GM23338 (cell line): ENCODE measurements at regions not wholly inside any gene's neighbourhood (a gene's known extent, or its start where the extent isn't known, plus 50 kb on each side); places are given as distances from the start of the nearest gene placed in this dataset.

Source experiments
- ATAC-seq: fragments of 200-7000 bp; cut with Tn5 transposase; 3 replicates; pipeline ENCODE4 v1.9.1; 2020
- DNase-seq: peaks from one replicate; pipeline ENCODE4 v3.0.0-alpha.2; 2015; ENCODE audit warnings: low spot score
- H2AFZ ChIP-seq: fragments of 200-600 bp; sonication (generic); 2 replicates; pipeline ENCODE4 v1.8.0; 2016; ENCODE audit warnings: antibody characterized with exemption, mild to moderate bottlenecking, moderate library complexity
- H3F3A ChIP-seq: fragments of 200-600 bp; sonication (generic); replicated peaks from 2 replicates; pipeline ENCODE4 v1.8.0; 2017; ENCODE audit warnings: antibody characterized with exemption, mixed run types, low read depth
- H3K27ac ChIP-seq: fragments of 200-600 bp; sonication (generic); 2 replicates; pipeline ENCODE4 v1.6.1; 2016; ENCODE audit warnings: low read depth
- H3K27me3 ChIP-seq: fragments of 200-600 bp; sonication (generic); 2 replicates; pipeline ENCODE4 v1.8.0; 2016; ENCODE audit warnings: mild to moderate bottlenecking, mixed run types, moderate library complexity; ENCODE audit not compliant: insufficient read depth
- H3K36me3 ChIP-seq: fragments of 200-600 bp; sonication (generic); 2 replicates; pipeline ENCODE4 v1.8.0; 2016; ENCODE audit warnings: mild to moderate bottlenecking; ENCODE audit not compliant: insufficient read depth
- H3K4me1 ChIP-seq: fragments of 200-600 bp; sonication (generic); 2 replicates; pipeline ENCODE4 v1.8.0; 2016; ENCODE audit warnings: mild to moderate bottlenecking, moderate library complexity; ENCODE audit not compliant: insufficient read depth
- H3K4me2 ChIP-seq: fragments of 200-600 bp; sonication (generic); 2 replicates; pipeline ENCODE4 v1.7.1; 2017; ENCODE audit warnings: mixed run types
- H3K4me3 ChIP-seq: fragments of 200-600 bp; sonication (generic); 2 replicates; pipeline ENCODE4 v1.6.1; 2016; ENCODE audit warnings: mixed run types
- H3K79me2 ChIP-seq: fragments of 200-600 bp; sonication (generic); replicated peaks from 2 replicates; pipeline ENCODE4 v1.8.0; 2017; ENCODE audit warnings: mild to moderate bottlenecking; ENCODE audit not compliant: insufficient read depth
- H3K9me2 ChIP-seq: fragments of 200-600 bp; sonication (generic); 2 replicates; pipeline ENCODE4 v1.8.0; 2017; ENCODE audit not compliant: insufficient read depth
- H4K20me1 ChIP-seq: fragments of 200-600 bp; sonication (generic); replicated peaks from 2 replicates; pipeline ENCODE4 v1.8.0; 2017; ENCODE audit warnings: mild to moderate bottlenecking; ENCODE audit not compliant: insufficient read depth
- H3K27ac Mint-ChIP-seq: 2 replicates; pipeline ENCODE4 v1.8.0; 2020; ENCODE audit warnings: inconsistent platforms, mild to moderate bottlenecking, moderate library complexity, mixed read lengths
- H3K27me3 Mint-ChIP-seq: 3 replicates; pipeline ENCODE4 v1.8.0; 2022; ENCODE audit warnings: low read depth, mild to moderate bottlenecking, moderate library complexity, mixed read lengths, inconsistent platforms; ENCODE audit not compliant: insufficient read depth, poor library complexity
- H3K36me3 Mint-ChIP-seq: 3 replicates; pipeline ENCODE4 v1.8.0; 2021; ENCODE audit warnings: low read depth, mild to moderate bottlenecking, inconsistent platforms, moderate library complexity, mixed read lengths
- H3K4me1 Mint-ChIP-seq: 3 replicates; pipeline ENCODE4 v1.8.0; 2020; ENCODE audit warnings: mild to moderate bottlenecking, inconsistent platforms, mixed read lengths
- H3K4me3 Mint-ChIP-seq: 3 replicates; pipeline ENCODE4 v1.8.0; 2021; ENCODE audit warnings: moderate library complexity, mild to moderate bottlenecking, inconsistent platforms, mixed read lengths
- H3K9me3 Mint-ChIP-seq: 3 replicates; pipeline ENCODE4 v1.8.0; 2020; ENCODE audit warnings: moderate library complexity, mild to moderate bottlenecking, inconsistent platforms, mixed read lengths
- CREB1 ChIP-seq: fragments of 250-450 bp; sonication (Bioruptor Pico); IDR thresholded peaks from 2 replicates; pipeline ENCODE4 v1.5.0; 2020; ENCODE audit warnings: low read depth, mild to moderate bottlenecking, moderate library complexity
- CTCF ChIP-seq, 2 experiments: fragments of 200-600 bp in 1 of 2; sonication (generic) in 1 of 2; conservative IDR thresholded peaks; 2 replicates each; pipeline versions ENCODE4 v1.5.1 to v1.6.1; 2016 to 2017; ENCODE audit warnings: antibody characterized with exemption in 2 of 2, low read depth in 2 of 2, mild to moderate bottlenecking in 2 of 2, moderate library complexity in 1 of 2
- ETS1 ChIP-seq: IDR thresholded peaks from 2 replicates; pipeline ENCODE4 v1.6.1; 2016; ENCODE audit warnings: antibody characterized with exemption
- NANOG ChIP-seq: IDR thresholded peaks from 2 replicates; pipeline ENCODE4 v1.6.1; 2016; ENCODE audit warnings: antibody characterized with exemption, borderline replicate concordance
- POLR2AphosphoS5 ChIP-seq: IDR thresholded peaks from 2 replicates; pipeline ENCODE4 v1.6.1; 2016; ENCODE audit warnings: antibody characterized with exemption, low read depth
- STAT1 ChIP-seq: IDR thresholded peaks from one replicate; pipeline ENCODE4 v1.6.1; 2016; ENCODE audit warnings: antibody characterized with exemption; ENCODE audit not compliant: unreplicated experiment
- ZNF114 ChIP-seq: fragments of 250-450 bp; sonication (Bioruptor Pico); IDR thresholded peaks from 2 replicates; pipeline ENCODE4 v1.5.0; 2020; ENCODE audit warnings: mild to moderate bottlenecking, moderate library complexity
- ZNF462 ChIP-seq: fragments of 250-450 bp; sonication (Bioruptor Pico); IDR thresholded peaks from 2 replicates; pipeline ENCODE4 v1.5.0; 2020; ENCODE audit warnings: mild to moderate bottlenecking, moderate library complexity

GRCh38 chr12:89029961-89030360 lies 322.3 kb downstream of the DUSP6 start (continued):
- TF ChIP-seq ZNF462 (CRISPR knock-in tag) (no peak), ZNF114 (no peak), CREB1 (CRISPR knock-in tag) (no peak), ETS1 (no peak), POLR2AphosphoS5 (no peak)

- ATAC-seq (no peak), DNase-seq (no peak)
- no peaks in the 10 kb centered on the region for H3F3A ChIP-seq
- Mint-ChIP-seq H3K9me3 (no peaks in the 10 kb centered on the region), H3K4me3 (no peak overlapping the region), H3K27me3 (peaks cover 2% of the 10 kb centered on the region), H3K27ac (no peak overlapping the region), H3K4me1 (no peaks in the 10 kb centered on the region; the same call in 2 of the 3 replicates), H3K36me3 (no peaks in the 10 kb centered on the region)
- no peaks in the 10 kb centered on the region for H3K79me2 ChIP-seq
- no peak overlapping the region for H2AFZ ChIP-seq
- H3K27ac ChIP-seq, result no peak overlapping the region
- no peaks in the 10 kb centered on the region for H3K36me3 ChIP-seq
- H3K4me3 ChIP-seq, result no peak overlapping the region
- H3K4me1 ChIP-seq, result no peaks in the 10 kb centered on the region
- H3K4me2 ChIP-seq, result no peak overlapping the region
- H3K9me2 ChIP-seq, result no peaks in the 10 kb centered on the region
- no peaks in the 10 kb centered on the region for H3K27me3 ChIP-seq
- H4K20me1 ChIP-seq, result no peaks in the 10 kb centered on the region
- TF ChIP-seq ZNF462 (CRISPR knock-in tag), result no peak
- TF ChIP-seq NANOG, result no peak
- no peak for TF ChIP-seq STAT1
- TF ChIP-seq CTCF (conservative IDR thresholded peaks at IDR 0.05; ENCODE audit: low read depth in 2 of 2), result no peak
These were observed 327.7 kb downstream of the DUSP6 start for GRCh38 chr12:89024580-89024979.
